Loucy (cell line): ENCODE measurements at regions not wholly inside any gene's neighbourhood (a gene's known extent, or its start where the extent isn't known, plus 50 kb on each side); places are given as distances from the start of the nearest gene placed in this dataset.

Source experiments
- CTCF ChIP-seq: fragments of 200-600 bp; sonication (generic); conservative IDR thresholded peaks from 2 replicates; pipeline ENCODE4 v1.5.1; 2014; ENCODE audit warnings: mild to moderate bottlenecking, antibody characterized with exemption, low read length
- EZH2phosphoT487 ChIP-seq: fragments of 200-600 bp; IDR thresholded peaks from 2 replicates; pipeline ENCODE4 v1.6.1; 2018; ENCODE audit warnings: antibody characterized with exemption, mild to moderate bottlenecking, moderate library complexity, borderline replicate concordance

DNA sequence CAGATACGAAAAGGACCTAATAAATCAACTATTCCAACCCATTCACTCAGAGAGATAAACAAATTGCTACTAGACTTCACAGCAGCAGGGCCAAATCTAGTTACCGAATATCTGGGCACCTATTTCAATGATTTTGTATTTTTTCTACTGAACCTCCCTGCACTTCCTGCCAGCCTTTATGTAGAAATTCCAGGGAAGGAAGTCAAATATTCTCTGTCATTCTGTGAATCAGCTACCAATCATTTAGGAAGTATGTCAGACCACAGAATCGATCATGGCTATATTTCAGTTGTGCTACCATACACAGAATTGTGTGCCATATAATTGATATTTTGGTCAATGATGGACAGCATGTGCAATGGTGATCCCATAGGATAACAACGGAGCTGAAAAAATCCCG is 109.6 kb upstream of the SPOPL start:
- no peak for TF ChIP-seq CTCF
- no peak for TF ChIP-seq EZH2phosphoT487
